HUES6 (cell line): ENCODE measurements at regions not wholly inside any gene's neighbourhood (a gene's known extent, or its start where the extent isn't known, plus 50 kb on each side); places are given as distances from the start of the nearest gene placed in this dataset.
"Not testable (repeated sequence)": the region's sequence is repeated elsewhere in the genome, so short reads cannot be mapped to it uniquely, and the experiment has no call there.

ENCODE experiments used
- H3K27ac ChIP-seq: 2 replicates; pipeline ENCODE4 v1.7.0; 2013; ENCODE audit warnings: low read depth, mild to moderate bottlenecking, low read length, inconsistent platforms
- H3K27me3 ChIP-seq: 2 replicates; pipeline ENCODE4 v1.6.1; 2013; ENCODE audit warnings: low read length; ENCODE audit not compliant: control insufficient read depth, insufficient read depth
- H3K36me3 ChIP-seq: 2 replicates; pipeline ENCODE4 v1.6.1; 2013; ENCODE audit warnings: low read length; ENCODE audit not compliant: control insufficient read depth, insufficient read depth
- H3K4me1 ChIP-seq: 2 replicates; pipeline ENCODE4 v1.6.1; 2013; ENCODE audit warnings: low read length; ENCODE audit not compliant: control insufficient read depth, insufficient read depth
- H3K4me3 ChIP-seq: 2 replicates; pipeline ENCODE4 v1.5.1; 2013; ENCODE audit warnings: low read depth, low read length
- H3K9ac ChIP-seq: one replicate; pipeline ENCODE4 v1.6.1; 2013; ENCODE audit warnings: mild to moderate bottlenecking, low read length
- H3K9me3 ChIP-seq: 2 replicates; pipeline ENCODE4 v1.6.1; 2013; ENCODE audit warnings: low read depth, low read length; ENCODE audit not compliant: control insufficient read depth, insufficient read depth

DNA sequence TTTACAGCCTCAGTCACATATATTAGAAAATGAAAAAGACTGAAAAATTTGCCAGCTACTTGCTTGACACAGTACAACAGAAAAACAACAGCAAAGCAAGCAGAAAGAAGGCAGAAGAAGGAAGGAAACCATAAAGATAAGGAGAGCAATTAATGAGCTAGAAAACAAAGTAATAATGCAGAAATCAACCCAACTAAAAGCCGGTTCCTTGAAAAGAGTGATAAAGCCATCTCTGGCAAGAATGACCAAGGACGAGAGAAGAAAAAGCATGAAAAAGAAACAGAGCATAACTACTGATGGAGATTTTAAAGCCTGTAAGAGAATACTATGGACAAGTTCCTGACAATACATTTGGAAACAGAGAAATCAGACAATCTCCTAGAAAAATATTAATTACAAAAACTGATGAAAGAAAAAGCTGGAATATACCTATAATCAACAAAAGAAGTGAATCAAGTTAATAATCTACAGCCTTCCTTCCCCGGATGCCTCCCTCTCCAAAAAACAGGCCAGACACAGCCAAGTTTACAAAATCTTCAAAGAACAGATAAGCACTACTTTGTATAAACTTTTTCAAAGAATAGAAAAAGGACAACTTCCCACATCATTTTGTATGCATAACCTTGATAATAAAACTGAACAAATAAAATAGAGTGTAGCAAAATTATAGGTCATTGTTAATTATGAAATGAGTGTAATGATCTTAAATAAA is 204.0 kb downstream of the BAMBI start:
- H3K9ac ChIP-seq: no peak overlapping the region
- peak overlapping the region; percentile 56; the same call in 1 of the 2 replicates for H3K27ac ChIP-seq
- H3K9me3 ChIP-seq: no peaks in the 10 kb centered on the region
- no peaks in the 10 kb centered on the region for H3K36me3 ChIP-seq
- H3K4me3 ChIP-seq: no peak overlapping the region
- H3K4me1 ChIP-seq: no peaks in the 10 kb centered on the region; the same call in 1 of the 2 replicates
- H3K27me3 ChIP-seq: no peaks in the 10 kb centered on the region

DNA sequence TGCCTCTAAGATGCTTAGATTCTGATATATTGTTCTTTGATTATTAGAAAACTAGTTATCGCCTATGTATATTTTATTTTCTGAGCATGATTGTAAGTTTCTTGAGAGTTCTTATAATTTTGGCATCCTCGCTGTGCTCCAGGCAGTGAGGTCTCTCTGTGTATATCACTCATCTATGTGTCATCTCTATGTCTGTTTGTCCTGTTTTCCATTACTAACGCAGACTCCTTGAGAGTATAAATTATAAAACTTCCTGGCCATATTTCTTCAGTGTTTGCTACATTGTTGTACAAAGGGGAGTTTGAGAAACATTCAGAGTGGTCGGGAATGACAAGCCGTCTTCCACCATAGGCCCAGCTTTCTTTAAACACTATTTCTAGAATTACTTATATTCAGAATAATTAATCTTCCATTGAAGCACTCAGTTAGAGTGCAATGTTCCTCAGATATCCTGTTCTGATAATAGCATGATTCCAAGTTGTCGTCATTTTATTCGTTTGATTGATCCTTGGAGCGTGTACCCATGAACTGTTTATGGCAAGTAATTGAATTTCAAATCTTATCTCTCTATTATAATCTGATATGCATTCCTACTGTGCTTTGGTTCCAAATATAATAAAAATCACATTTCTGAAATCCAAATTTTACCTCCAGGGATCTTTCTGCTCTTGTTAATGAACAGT is 206.6 kb downstream of the BAMBI start:
- Histone ChIP-seq H3K9ac (no peak overlapping the region), H3K27ac (no peak overlapping the region), H3K9me3 (no peaks in the 10 kb centered on the region), H3K4me3 (no peak overlapping the region), H3K4me1 (no peaks in the 10 kb centered on the region; the same call in 1 of the 2 replicates), H3K36me3 (no peaks in the 10 kb centered on the region), H3K27me3 (no peaks in the 10 kb centered on the region)

DNA sequence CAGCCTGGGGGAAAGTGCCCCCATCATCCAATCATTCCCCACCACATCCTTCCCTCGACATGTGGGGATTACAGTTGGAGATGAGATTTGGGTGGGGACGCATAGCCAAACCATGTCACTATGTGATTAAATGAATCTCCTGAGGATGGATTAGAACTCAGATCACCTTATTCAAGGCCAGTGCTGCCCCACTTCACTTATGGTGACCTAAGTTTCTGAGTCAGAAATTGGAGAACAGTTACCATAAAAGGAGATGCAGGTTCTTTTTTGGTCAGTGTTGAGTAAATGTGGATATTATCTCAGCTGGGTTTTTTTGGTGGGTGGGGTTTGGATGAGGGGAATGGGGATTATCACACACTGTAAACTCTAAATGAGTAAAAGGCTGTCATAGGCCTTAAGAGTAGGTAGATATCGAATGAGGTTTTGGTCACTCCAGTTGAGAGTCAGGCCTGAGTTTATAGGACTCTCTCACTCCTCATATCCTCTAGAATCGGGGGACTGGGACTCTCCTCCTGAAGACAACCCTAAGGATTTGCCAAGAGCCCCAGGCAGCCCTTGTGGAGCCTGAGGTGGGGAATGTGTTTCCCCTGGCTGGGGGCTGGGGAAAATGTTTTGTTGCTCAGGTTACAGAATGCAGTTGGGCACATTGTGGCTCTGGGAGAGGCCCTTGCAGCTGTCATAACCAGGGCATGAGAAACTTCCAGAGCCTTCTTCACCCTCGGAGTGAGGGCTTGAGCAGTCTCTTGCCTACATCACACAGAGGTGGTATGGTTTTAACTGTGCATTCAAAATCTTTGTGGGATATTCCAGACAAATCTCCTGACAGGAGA is 213.0 kb downstream of the BAMBI start:
- no peak overlapping the region for H3K27ac ChIP-seq
- no peaks in the 10 kb centered on the region for H3K9me3 ChIP-seq
- H3K27me3 ChIP-seq: no peaks in the 10 kb centered on the region

DNA sequence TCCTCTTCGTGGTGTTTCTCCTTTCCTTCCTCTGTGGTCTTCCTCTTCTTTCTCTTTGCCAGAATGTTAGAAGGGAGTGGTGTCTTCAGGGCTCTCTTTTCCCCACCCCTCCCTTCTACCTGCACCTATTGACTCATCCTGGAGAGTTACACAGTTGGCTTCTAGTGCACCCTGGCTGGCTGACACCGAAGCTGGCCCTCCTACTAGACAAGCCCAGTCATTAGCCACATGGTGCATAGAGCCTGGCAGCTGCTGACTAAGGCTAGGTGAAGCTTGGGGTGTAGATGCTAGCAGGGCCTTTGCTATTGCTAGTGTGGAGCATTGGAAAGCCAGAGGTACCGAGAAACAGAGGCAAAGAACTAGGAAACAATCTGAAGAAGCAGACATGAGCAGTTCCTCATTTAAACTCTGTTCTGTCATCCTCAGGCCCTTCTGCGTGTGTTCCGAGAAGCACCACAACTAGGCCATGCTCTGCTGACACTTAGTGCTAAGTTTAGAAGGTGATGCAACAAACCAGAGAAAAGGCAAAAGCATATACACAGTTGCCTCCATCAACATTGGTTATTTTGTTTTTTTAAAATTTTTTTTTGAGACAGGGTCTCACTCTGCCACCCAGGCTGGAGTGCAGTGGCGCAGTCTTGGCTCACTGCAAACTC is 213.9 kb downstream of the BAMBI start:
- no peaks in the 10 kb centered on the region for H3K4me1 ChIP-seq
- H3K36me3 ChIP-seq: no peaks in the 10 kb centered on the region
- H3K27ac ChIP-seq: no peak overlapping the region
- no peaks in the 10 kb centered on the region for H3K27me3 ChIP-seq
- H3K9me3 ChIP-seq: no peaks in the 10 kb centered on the region
- H3K4me3 ChIP-seq: no peak overlapping the region
- no peak overlapping the region for H3K9ac ChIP-seq

More for the DNA sequence above, 213.0 kb downstream of the BAMBI start:
- Histone ChIP-seq H3K9ac (no peak overlapping the region), H3K4me1 (no peaks in the 10 kb centered on the region), H3K4me3 (no peak overlapping the region), H3K36me3 (no peaks in the 10 kb centered on the region)

DNA sequence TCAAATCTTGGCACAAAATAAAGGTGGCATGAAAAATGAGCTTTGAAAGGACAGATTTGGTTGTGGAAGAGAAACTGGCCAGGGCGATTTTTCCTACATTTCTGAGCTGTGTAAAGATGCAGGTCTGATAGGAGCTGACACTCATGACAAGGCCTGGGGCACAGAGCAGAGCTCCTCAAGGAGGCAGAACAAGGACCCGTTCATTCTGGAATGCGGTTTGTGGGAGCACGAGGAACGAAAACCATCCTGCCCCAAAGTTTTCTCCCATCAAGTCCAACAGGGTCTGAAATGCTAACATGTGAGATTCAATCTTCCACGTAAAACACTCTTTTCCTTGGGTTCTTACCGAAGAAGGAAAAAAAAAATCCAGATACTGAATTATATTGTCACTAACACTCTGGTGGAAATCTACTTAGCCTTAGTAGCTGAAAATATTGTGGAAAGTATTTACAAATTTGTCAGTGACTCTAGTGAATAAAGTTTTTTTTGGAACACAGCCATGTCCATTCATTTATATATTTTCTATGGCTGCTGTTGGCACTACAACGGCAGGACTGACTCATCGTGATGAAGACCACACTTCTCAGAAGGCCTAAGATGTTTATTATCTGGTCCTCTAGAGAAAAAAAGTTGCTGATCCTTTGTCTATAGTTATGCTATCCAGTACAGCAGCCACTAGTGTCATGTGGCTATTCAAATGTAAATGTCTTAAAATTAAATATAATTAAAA is 215.7 kb downstream of the BAMBI start:
- Histone ChIP-seq H3K4me1 (no peaks in the 10 kb centered on the region), H3K36me3 (no peaks in the 10 kb centered on the region), H3K27ac (no peak overlapping the region), H3K27me3 (no peaks in the 10 kb centered on the region), H3K4me3 (no peak overlapping the region), H3K9ac (no peak overlapping the region), H3K9me3 (peaks cover 3% of the 10 kb centered on the region; the same call in 1 of the 2 replicates)

DNA sequence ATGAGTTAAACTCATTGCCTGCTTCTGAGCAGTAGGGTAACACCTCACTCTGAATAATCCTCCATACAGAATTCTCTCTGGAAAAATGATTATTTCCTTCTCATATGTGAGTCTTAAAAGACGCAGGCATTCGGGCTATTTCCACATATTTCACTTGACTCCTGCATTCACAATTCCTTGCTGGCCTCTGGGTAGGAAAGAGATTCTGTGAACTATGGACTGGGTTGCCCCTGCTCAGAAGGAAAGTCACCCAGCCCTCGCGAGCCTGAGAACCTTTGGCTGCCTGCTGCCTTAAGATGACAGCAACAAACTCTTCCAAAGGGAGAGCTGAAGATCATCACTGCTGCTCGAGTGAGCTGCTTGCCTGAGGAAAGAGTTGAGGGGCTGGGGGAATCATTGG is 216.8 kb downstream of the BAMBI start:
- H3K27ac ChIP-seq: no peak overlapping the region
- H3K27me3 ChIP-seq: no peaks in the 10 kb centered on the region
- H3K4me1 ChIP-seq: no peaks in the 10 kb centered on the region

DNA sequence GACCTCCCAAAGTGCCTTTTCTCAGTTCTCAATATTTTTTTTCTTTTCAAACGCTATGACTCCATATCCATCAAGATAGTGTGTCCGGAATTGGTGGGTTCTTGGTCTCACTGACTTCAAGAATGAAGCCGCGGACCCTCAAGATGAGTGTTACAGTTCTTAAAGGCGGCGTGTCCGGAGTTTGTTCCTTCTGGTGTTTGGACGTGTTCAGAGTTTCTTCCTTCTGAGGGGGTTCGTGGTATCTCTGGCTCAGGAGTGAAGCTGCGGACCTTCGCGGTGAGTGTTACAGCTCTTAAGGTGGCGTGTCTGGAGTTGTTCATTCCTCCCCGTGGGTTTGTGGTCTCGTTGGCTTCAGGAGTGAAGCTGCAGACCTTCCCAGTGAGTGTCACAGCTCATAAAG is 218.3 kb downstream of the BAMBI start:
- H3K9ac ChIP-seq, H3K27me3 ChIP-seq, H3K4me1 ChIP-seq, H3K27ac ChIP-seq, H3K9me3 ChIP-seq, H3K4me3 ChIP-seq, H3K36me3 ChIP-seq: not testable (repeated sequence)

More for the DNA sequence above, 216.8 kb downstream of the BAMBI start:
- Histone ChIP-seq H3K9ac (no peak overlapping the region), H3K36me3 (no peaks in the 10 kb centered on the region), H3K9me3 (peaks cover 3% of the 10 kb centered on the region; the same call in 1 of the 2 replicates), H3K4me3 (no peak overlapping the region)

DNA sequence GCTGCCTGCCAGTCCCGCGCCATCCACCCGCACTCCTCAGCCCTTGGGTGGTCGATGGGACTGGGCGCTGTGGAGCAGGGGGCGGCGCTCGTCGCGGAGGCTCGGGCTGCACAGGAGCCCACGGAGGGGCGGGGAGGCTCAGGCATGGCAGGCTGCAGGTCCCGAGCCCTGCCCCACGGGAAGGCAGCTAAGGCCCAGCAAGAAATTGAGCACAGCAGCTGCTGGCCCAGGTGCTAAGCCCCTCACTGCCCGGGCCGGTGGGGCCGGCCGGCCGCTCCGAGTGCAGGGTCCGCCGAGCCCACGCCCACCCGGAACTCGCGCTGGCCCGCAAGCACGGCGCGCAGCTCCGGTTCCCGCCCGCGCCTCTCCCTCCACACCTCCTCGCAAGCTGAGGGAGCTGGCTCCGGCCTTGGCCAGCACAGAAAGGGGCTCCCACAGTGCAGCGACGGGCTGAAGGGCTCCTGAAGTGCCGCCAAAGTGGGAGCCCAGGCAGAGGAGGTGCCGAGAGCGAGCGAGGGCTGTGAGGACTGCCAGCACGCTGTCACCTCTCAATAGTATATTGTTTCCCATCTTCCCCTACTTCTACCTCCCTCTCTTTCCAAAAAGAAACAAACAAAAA is 219.6 kb downstream of the BAMBI start:
- H3K9me3 ChIP-seq: peaks cover 13% of the 10 kb centered on the region
- H3K27me3 ChIP-seq, H3K36me3 ChIP-seq, H3K27ac ChIP-seq, H3K9ac ChIP-seq, H3K4me1 ChIP-seq, H3K4me3 ChIP-seq: not testable (repeated sequence)

DNA sequence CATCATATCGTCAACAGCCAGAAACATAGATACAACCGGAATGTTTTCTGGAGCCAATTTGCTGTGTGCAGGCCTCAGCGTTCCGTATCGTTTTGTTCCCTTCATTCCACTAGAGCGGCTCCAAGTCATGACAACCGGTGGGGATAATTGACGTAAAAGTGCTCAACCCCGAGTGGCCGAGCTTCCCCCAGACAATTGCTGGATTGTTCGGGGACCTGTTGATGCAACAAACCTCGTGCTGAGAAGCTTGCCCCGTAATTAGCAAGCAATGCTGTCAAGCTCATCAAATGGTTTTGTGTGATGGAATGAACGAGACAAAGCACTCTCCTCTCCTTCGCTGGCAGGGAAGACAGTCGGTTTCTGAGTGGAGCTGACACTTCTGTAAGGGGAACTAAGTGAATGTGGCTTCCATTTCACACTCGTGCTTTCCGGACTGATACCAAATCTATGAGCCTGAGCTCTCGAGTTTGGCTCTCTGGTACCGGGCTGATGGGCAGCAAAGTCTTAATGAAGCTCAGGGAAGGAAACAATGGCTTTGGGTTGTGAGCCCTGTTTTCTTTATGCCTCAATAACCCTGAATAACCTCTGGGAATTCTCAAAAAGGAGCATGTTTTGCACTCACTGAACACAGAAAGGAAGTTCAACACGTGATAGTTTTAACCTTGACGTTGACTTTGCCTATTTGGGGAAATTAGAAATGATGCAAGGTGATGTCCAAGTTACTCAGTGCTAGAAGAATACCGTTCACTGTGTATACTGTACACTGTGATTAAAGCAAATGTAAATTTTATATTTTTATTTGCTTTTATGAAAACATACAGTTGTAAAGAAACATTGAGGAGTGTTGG is 220.5 kb downstream of the BAMBI start:
- H3K9ac ChIP-seq: no peak overlapping the region

More for the DNA sequence above, 220.5 kb downstream of the BAMBI start:
- H3K36me3 ChIP-seq: no peaks in the 10 kb centered on the region
- no peak overlapping the region for H3K27ac ChIP-seq
- no peak overlapping the region for H3K4me3 ChIP-seq
- H3K9me3 ChIP-seq: peaks cover 13% of the 10 kb centered on the region
- no peaks in the 10 kb centered on the region for H3K4me1 ChIP-seq
- no peaks in the 10 kb centered on the region for H3K27me3 ChIP-seq
